Gastrocnemius medialis (tissue), 4 donors: ENCODE measurements at regions not wholly inside any gene's neighbourhood (a gene's known extent, or its start where the extent isn't known, plus 50 kb on each side); places are given as distances from the start of the nearest gene placed in this dataset.

ENCODE experiments used
- CTCF ChIP-seq, 5 experiments: fragments of 450-650 bp in 3 of 5; fragments of 200-600 bp in 2 of 5; sonication (generic) in 2 of 5; IDR thresholded peaks in 4 of 5; conservative IDR thresholded peaks in 1 of 5; 1 replicate in 4 of 5; 2 replicates in 1 of 5; pipeline ENCODE4 v1.5.1; 2016 to 2019; ENCODE audit warnings: antibody characterized with exemption in 5 of 5, mild to moderate bottlenecking in 3 of 5, moderate library complexity in 3 of 5
- POLR2A ChIP-seq, 2 donors: fragments of 450-650 bp; IDR thresholded peaks; one replicate each; pipeline ENCODE4 v1.6.1; 2017; ENCODE audit warnings: antibody characterized with exemption in 2 of 2, mild to moderate bottlenecking in 2 of 2, moderate library complexity in 2 of 2

GRCh38 chr4:63787326-63787725 is 621.9 kb downstream of the TECRL start:
- TF ChIP-seq CTCF (IDR thresholded peaks at IDR 0.05 in 4 of 5, conservative IDR thresholded peaks at IDR 0.05 in 1 of 5) (no peak), POLR2A (IDR thresholded peaks at IDR 0.05) (no peak)
